Prostate gland (tissue), 2 donors: ENCODE measurements at regions not wholly inside any gene's neighbourhood (a gene's known extent, or its start where the extent isn't known, plus 50 kb on each side); places are given as distances from the start of the nearest gene placed in this dataset.

Source experiments
- CTCF ChIP-seq, 4 experiments: fragments of 200-600 bp in 2 of 4; fragments of 450-650 bp in 2 of 4; sonication (generic) in 2 of 4; IDR thresholded peaks; 1 replicate in 3 of 4; 2 replicates in 1 of 4; pipeline ENCODE4 v1.5.1; 2016 to 2019; ENCODE audit warnings: antibody characterized with exemption in 4 of 4, mild to moderate bottlenecking in 2 of 4, moderate library complexity in 2 of 4
- POLR2A ChIP-seq: fragments of 450-650 bp; IDR thresholded peaks from one replicate; pipeline ENCODE4 v1.6.1; 2016; ENCODE audit warnings: antibody characterized with exemption, mild to moderate bottlenecking

DNA sequence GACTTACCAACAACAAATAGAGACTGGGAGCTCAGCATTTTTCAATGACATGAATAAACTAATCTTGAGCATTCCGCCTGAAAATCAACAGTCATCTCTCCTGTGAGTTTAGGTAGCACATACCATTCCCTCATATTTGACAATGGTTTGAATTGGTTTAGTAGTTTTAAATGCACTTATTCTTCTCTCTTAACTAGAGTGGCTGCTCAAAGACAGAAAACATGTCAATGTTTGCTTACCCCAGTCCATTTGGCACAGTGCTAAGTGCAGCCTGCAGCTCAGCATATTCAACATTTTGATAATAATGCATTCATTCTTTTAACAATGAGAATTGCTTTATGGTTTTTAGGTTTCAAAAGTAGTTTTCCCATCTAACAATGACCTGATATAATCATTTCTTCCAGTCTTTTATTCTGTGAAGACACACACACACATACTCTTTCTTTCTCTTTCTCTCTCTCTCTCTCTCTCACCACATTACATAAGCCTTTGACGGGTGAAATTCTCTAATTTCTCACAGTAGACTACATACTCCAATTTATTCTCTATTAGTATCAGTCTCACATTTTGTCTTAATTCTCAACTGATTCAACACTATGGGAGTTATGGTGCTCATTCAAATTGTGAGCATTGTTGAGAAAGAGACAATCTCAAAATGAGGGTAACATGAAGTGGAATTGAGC, 432.3 kb downstream of the LRRIQ3 start:
- TF ChIP-seq CTCF (IDR thresholded peaks at IDR 0.05) (no peak), POLR2A (no peak)
